DND-41 (cell line): ENCODE measurements at regions not wholly inside any gene's neighbourhood (a gene's known extent, or its start where the extent isn't known, plus 50 kb on each side); places are given as distances from the start of the nearest gene placed in this dataset.

Source experiments
- CTCF ChIP-seq: IDR thresholded peaks from 2 replicates; pipeline ENCODE4 v1.5.1; 2012; ENCODE audit warnings: borderline replicate concordance, low read length, moderate library complexity, mild to moderate bottlenecking; ENCODE audit not compliant: poor library complexity, severe bottlenecking; ENCODE audit errors: extremely low read depth
- EZH2 ChIP-seq: IDR thresholded peaks from 3 replicates; pipeline ENCODE4 v1.6.1; 2012; ENCODE audit warnings: borderline replicate concordance, low read depth, mild to moderate bottlenecking, moderate library complexity, low read length, inconsistent platforms; ENCODE audit not compliant: severe bottlenecking

GRCh38 chr9:23408874-23409273 lies 417.2 kb downstream of the ELAVL2 start:
- TF ChIP-seq CTCF, result no peak
- no peak for TF ChIP-seq EZH2
